ENCODE measurements at regions not wholly inside any gene's neighbourhood (a gene's known extent, or its start where the extent isn't known, plus 50 kb on each side); places are given as distances from the start of the nearest gene placed in this dataset.

DNA sequence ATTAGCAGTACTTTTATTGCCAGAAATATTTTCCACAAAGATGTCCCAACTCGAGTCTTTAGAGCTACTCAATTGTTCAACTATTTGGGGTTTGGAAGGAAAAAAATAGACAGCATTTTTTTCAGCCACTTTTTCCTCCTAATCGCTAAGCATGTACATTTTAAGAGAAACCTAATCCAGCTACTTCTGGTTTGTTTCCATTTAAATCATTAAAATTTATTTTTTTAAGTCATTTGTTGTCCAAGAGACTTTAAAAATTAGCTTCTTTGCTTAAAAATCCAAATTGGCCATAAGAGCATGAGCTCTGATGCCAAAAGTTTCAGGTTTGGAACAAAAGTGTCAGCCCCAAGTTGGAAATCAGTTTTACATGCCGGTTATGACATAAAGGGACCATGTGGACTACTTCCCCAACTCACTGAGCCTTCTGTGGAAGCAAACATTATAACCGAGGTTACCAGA, 186.3 kb upstream of the INTU start:
- no peak for TF ChIP-seq POLR2A (IDR thresholded peaks at IDR 0.05)
- TF ChIP-seq, protein P1, sequence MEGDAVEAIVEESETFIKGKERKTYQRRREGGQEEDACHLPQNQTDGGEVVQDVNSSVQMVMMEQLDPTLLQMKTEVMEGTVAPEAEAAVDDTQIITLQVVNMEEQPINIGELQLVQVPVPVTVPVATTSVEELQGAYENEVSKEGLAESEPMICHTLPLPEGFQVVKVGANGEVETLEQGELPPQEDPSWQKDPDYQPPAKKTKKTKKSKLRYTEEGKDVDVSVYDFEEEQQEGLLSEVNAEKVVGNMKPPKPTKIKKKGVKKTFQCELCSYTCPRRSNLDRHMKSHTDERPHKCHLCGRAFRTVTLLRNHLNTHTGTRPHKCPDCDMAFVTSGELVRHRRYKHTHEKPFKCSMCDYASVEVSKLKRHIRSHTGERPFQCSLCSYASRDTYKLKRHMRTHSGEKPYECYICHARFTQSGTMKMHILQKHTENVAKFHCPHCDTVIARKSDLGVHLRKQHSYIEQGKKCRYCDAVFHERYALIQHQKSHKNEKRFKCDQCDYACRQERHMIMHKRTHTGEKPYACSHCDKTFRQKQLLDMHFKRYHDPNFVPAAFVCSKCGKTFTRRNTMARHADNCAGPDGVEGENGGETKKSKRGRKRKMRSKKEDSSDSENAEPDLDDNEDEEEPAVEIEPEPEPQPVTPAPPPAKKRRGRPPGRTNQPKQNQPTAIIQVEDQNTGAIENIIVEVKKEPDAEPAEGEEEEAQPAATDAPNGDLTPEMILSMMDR (IDR thresholded peaks at IDR 0.05), result no peak

All from lower leg skin (tissue), 3 donors.